ENCODE measurements at regions not wholly inside any gene's neighbourhood (a gene's known extent, or its start where the extent isn't known, plus 50 kb on each side); places are given as distances from the start of the nearest gene placed in this dataset.

DNA sequence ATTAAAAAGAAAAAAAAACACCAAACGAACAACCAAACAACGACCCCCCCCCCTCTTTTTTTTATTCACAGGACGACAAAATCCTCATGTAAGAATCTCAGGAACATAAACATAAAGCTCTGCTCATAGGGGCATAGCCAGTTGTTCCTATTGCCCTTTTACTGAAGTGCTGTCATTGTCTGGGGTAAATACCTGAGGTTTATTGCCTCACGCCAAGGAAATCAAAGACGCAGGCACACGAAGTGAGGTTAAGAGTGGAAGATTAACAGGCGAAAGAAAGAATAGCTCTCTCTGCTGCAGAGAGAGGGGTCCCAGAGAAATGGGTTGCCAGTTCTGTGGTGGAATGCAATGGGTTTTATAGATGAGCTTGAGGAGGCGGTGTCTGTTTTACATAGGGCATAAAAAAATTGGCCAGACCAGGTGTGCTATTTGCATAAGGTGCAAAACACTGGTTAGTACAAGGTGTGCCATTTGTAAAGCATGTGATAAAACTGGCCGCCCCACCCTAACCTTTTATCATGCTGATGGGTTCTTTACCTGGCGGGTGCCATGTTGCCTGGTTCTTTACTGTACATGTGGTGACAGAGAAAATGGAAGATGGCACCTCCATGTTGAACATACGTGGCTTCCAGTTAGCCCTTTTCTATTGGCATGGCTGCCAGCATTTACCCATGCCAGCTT, 257.6 kb upstream of the ZPLD1 start:
- H3K4me3 ChIP-seq, result no peak overlapping the region
- no peaks in the 10 kb centered on the region for H3K4me1 ChIP-seq (replicated peaks in 1 of 2)
- in situ Hi-C loops (cut with MboI; ENCODE audit: low pct_unique_long_range_greater_than_20kb in 2 of 9, low sequenced_read_pairs in 9 of 9, unreplicated experiment in 9 of 9), result no loop called here
- 66 to 93% (median 79%) methylated on average over 3 to 10 of the region's 11 CpGs for WGBS, 10 experiments
- H3K27ac ChIP-seq, result no peak overlapping the region
- no peak for ATAC-seq (replicated peaks in 6 of 8)

DNA sequence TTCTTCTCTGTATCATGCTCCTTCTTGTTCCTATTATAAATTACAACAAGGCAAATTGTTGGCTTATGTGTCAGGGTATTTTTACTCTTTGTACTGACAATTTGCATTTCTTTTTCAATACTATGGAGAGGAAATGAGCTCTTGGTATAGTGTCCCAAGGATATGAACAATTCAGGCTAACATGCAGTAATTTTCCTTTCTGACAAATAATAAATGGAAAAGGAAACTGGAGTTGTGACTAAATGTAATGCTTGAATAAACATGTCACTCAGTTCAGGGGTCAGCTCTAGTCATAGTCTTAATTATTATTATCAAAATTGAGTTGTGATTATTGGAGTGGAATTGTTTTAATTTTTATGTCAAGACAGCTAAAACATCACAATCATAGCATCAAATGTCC, 256.0 kb upstream of the ZPLD1 start:
- Histone ChIP-seq H3K4me1 (replicated peaks in 1 of 2) (no peaks in the 10 kb centered on the region), H3K27ac (no peak overlapping the region), H3K4me3 (no peak overlapping the region)
- in situ Hi-C loops (cut with MboI; ENCODE audit: low pct_unique_long_range_greater_than_20kb in 2 of 9, low sequenced_read_pairs in 9 of 9, unreplicated experiment in 9 of 9), result no loop called here
- ATAC-seq (replicated peaks in 6 of 8), result no peak

DNA sequence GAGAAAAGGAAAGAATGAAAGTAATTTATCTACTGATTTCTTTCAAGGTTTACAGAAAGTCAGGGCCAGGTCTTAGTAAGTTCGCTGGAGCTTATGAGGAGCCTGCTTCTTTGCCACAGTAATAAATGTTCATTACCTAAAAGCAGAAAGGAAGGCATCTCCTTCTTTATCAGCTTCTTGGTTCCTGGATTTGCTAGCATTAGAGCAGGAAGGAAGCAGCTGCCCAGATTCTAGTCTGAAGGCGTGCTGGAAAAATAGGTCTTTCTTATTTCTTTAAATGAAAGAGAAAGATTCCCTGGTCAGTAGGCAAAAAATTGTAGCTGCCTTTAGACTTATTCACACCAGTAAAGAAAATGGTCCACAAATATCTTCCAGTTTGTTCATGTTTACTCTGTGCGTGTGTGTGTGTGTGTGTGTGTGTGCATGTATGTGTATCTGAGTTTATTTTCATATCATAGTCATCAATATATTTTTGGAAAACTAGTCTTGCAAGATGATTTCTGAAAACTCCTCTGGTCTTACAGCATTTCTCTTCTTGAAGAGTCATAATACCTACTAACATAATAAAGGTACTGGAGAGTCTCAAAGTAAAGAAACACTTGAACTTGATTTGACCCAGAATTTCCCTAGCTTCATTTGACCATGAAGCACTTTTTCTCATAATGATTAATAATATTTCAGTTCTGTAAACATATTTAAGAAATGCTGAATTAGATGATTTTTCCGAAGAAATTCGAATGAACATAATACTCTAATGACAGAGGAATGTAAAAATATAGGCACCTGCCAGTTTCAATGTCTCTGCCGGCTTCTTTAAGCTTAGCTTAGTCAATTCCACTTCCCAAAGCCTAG, 255.3 kb upstream of the ZPLD1 start:
- WGBS, 10 experiments, result 15 to 94% (median 80%) methylated on average over 2 to 6 of the region's 6 CpGs
- Histone ChIP-seq H3K27ac (no peak overlapping the region), H3K4me1 (replicated peaks in 1 of 2) (no peaks in the 10 kb centered on the region), H3K4me3 (no peak overlapping the region)
- ATAC-seq (replicated peaks in 6 of 8), result no peak
- in situ Hi-C loops (cut with MboI; ENCODE audit: low pct_unique_long_range_greater_than_20kb in 2 of 9, low sequenced_read_pairs in 9 of 9, unreplicated experiment in 9 of 9), result no loop called here

DNA sequence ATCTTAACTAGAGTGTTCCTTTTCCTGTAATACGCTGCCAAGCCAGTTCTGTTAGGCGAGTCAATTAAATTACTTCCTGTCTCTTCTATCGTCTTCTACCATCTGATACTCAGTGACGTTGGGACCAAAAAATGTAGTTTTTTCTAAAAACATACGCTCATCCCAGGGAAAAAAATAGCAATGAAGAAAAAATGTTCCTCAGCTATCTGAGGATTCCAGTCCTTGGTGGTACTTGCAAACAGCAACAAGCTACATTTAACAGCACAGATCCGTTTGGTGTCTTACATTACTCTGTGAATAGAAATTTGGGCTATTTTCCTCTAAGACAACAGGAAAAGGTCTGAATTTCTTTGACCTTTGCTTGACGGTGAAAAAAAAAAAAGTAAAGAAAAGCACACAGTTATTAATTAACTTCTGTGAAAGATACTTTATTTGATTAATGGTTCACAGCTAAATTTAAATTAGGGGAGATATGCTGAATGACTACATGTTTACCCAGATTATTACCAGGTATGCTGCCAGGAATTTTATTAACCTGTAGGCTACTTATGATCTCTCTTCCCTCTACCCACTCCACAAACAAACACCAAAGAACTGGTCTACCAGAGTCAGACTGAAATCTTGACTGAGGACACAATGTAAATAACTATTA, 254.4 kb upstream of the ZPLD1 start:
- 0 to 92% (median 66%) methylated on average over 2 to 7 of the region's 7 CpGs for WGBS, 10 experiments
- peak in 2 of 8 experiments; percentile 60 to 78 for ATAC-seq (replicated peaks in 6 of 8)
- Histone ChIP-seq H3K4me1 (replicated peaks in 1 of 2) (no peaks in the 10 kb centered on the region), H3K27ac (no peak overlapping the region), H3K4me3 (no peak overlapping the region)
- in situ Hi-C loops (cut with MboI; ENCODE audit: low pct_unique_long_range_greater_than_20kb in 2 of 9, low sequenced_read_pairs in 9 of 9, unreplicated experiment in 9 of 9), result no loop called here

DNA sequence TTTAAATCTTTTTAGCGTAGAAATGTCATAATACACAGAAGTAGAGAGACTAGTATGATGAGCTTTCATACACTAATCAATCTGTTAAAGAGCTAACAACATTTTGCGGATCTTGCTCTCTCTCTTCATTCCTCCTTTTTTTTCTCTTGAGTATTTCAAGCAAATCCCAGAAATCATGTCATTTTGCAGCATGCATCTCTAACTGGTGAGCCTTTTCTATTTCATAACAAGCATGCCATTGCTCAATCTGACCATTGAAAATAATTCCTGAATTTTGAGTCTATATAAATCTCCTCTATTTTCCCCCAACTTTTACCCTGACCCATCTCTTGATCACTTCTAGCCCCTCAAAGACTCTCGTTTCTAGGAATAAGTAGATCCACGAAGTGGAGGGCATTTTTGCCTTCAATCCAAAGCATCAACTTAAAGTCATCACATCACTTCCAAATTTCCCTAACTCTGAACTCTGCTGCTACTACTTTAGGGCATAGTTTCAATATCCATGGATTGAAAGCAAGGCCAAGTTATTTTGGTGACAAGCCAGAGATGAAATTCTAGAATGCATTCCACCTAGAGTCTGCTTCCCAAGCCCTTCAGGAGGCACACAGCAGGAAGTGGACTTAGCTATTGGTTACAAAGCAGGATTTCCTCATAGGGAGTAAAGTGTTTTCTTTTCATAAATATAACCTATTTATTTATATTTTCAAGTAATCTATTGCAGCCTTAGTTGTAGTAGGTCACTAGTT, 253.5 kb upstream of the ZPLD1 start:
- 40 to 100% (median 91%) methylated on average over 3 to 4 of the region's 4 CpGs; no CpG with 5 or more reads in 1 of the 10 experiments for WGBS, 10 experiments
- H3K27ac ChIP-seq, result no peak overlapping the region
- ATAC-seq (replicated peaks in 6 of 8), result peak in 2 of 8 experiments; percentile 37 to 38
- no peak overlapping the region for H3K4me3 ChIP-seq
- H3K4me1 ChIP-seq (replicated peaks in 1 of 2), result no peaks in the 10 kb centered on the region
- in situ Hi-C loops (cut with MboI; ENCODE audit: low pct_unique_long_range_greater_than_20kb in 2 of 9, low sequenced_read_pairs in 9 of 9, unreplicated experiment in 9 of 9), result no loop called here

DNA sequence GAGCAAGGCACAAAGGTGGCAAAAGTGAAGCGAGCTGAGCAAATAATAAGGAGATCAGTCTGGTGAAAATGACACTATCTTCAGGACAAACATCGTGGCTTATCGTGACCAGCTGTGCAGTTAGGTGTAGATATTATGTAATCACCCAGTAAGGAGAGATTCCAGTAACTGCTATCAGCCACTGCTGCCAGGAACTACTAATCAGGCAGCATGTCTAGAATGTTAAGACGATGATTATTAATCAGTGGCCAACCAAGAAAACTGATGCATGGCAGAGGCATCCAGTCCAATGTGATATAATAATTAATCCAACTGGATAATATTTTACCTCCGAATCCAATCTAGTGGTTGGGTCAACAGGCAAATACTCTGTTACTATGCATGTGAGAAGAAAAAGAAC, 252.7 kb upstream of the ZPLD1 start:
- no peak overlapping the region for H3K27ac ChIP-seq
- in situ Hi-C loops (cut with MboI; ENCODE audit: low pct_unique_long_range_greater_than_20kb in 2 of 9, low sequenced_read_pairs in 9 of 9, unreplicated experiment in 9 of 9), result no loop called here
- H3K4me1 ChIP-seq (replicated peaks in 1 of 2), result no peaks in the 10 kb centered on the region
- H3K4me3 ChIP-seq, result no peak overlapping the region
- whole genome bisulfite sequencing, 10 experiments, result 39 to 84% (median 78%) methylated on average over 1 to 5 of the region's 5 CpGs
- peak in 2 of 8 experiments; percentile 24 to 31 for ATAC-seq (replicated peaks in 6 of 8)

DNA sequence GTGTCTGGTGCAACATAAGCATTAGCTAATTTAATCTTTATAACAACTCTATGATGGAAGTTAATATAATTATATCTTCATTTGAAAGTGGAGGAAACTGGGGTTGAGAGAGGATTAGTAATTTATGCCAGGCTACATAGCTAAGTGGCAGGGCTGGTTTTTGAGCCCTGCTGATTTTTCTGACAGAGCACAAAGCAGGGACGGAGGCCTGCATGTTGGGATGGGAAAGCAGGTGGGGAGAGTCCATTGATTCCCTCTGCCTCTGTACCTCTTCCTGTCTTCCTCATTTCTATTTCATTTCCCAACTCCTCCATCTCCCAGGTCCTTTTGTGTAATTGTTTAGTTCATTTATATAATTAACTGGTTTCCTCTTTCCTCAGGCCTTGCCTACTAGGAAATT, 251.6 kb upstream of the ZPLD1 start:
- WGBS, 10 experiments, result 75 to 100% (median 100%) methylated on average over 1 of the region's 1 CpG; no CpG with 5 or more reads in 3 of the 10 experiments
- H3K4me1 ChIP-seq (replicated peaks in 1 of 2), result no peaks in the 10 kb centered on the region
- no peak overlapping the region for H3K4me3 ChIP-seq
- in situ Hi-C loops (cut with MboI; ENCODE audit: low pct_unique_long_range_greater_than_20kb in 2 of 9, low sequenced_read_pairs in 9 of 9, unreplicated experiment in 9 of 9), result no loop called here
- no peak overlapping the region for H3K27ac ChIP-seq
- no peak for ATAC-seq (replicated peaks in 6 of 8)

DNA sequence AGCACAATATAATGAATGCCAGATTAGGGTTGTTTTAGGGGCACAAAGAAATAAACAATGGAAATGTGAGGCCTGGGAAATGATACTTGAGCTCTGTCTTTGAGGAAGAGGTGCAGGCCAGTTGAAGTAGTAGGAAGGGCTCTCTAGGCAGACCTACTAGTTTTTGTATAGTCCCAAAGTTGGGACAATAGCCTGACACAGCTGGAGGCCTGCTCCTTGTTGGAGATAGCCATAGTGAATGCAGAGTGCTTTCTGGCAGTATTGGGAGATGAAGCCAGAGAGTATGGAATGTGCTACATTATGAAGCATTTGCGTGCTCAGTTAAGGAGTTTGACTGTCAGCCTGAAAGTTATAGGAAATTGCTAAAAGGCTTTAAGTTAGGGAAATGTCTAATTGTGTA, 251.2 kb upstream of the ZPLD1 start:
- 80 to 100% (median 94%) methylated on average over 1 of the region's 1 CpG; no CpG with 5 or more reads in 2 of the 10 experiments for WGBS, 10 experiments
- no peaks in the 10 kb centered on the region for H3K4me1 ChIP-seq (replicated peaks in 1 of 2)
- no peak overlapping the region for H3K4me3 ChIP-seq
- ATAC-seq (replicated peaks in 6 of 8), result no peak
- H3K27ac ChIP-seq, result no peak overlapping the region
- in situ Hi-C loops (cut with MboI; ENCODE audit: low pct_unique_long_range_greater_than_20kb in 2 of 9, low sequenced_read_pairs in 9 of 9, unreplicated experiment in 9 of 9), result no loop called here

DNA sequence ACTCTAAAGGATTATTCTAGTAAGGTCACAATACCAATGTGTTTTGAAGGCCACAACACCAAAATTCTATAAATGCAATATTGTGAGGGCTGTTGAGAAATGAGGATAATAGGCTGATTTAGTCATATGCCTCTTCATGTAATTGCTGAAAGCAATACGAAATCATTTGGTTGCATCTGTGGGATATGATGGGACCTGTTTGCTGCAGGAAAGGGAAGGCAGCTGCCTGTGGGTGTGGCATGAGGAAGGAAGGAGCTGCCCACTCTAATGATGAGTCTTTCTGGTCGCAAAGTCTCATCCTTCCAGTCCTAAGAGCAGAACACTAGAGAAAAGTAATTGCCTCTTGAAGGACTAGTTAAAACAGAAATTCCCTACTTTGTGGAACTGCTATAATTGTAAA, 245.3 kb upstream of the ZPLD1 start:
- in situ Hi-C loops (cut with MboI; ENCODE audit: low pct_unique_long_range_greater_than_20kb in 2 of 9, low sequenced_read_pairs in 9 of 9, unreplicated experiment in 9 of 9), result no loop called here
- no peak overlapping the region for H3K4me3 ChIP-seq
- H3K27ac ChIP-seq, result no peak overlapping the region
- no peaks in the 10 kb centered on the region for H3K4me1 ChIP-seq (replicated peaks in 1 of 2)
- ATAC-seq (replicated peaks in 6 of 8), result peak in 1 of 8 experiments; percentile 16
- WGBS, 10 experiments, result 23 to 100% (median 72%) methylated on average over 1 to 2 of the region's 2 CpGs

DNA sequence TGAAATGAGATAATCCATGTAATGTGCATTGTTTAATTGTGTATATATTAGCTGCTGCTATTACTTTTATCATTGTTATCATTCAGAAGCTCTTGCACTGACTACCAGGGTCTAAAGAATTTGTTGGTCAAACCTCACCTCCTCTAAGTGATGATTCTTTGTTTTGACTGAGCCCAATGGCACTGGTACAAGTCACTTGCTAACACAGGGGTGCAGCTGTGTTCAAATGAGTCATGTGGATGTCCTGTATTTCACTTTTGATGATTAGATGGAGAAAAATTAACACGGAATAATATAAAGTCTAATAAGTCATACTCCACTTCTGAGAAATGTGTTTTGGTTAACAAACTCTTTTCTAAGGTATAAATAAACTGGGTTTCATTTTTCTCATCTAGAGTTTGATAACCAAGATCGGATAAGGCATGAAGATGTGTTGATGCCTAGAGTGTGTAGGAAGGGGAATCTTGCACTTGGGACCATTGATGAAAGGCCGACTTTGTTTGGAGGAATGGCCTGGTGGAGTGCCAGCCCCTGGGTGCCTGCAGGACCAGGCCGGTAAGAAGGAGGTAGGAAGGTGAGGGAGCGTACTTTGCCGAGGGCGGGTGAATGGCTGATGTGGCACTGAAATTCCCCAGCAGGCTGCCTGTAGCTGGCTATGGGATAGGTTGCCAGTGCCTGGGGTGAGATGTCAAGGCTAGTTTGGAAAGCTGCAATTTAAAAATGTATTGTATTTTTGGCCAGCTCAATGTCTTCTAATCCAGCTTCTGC, 244.7 kb upstream of the ZPLD1 start:
- ATAC-seq (replicated peaks in 6 of 8), result no peak

DNA sequence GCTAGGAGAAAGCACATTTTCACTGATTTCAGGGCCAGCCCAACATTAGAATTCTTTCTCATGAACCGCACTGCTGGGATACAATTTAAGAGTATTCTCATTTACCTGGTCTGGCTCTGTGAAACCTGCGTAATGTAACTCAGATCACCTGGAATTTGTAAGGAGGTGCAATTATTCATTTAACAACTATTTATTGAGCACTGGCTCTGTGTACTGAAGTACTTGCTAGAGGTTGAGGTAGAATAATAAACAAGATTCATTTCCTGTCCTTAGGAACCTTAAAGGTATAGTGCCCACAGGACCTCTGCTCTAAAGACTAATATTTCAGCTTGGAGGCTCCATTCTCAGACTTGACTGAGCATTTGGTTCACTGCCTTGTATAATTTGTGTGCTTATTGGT, 242.2 kb upstream of the ZPLD1 start:
- H3K4me1 ChIP-seq (replicated peaks in 1 of 2), result no peaks in the 10 kb centered on the region

More for the DNA sequence above, 244.7 kb upstream of the ZPLD1 start:
- no peak overlapping the region for H3K4me3 ChIP-seq
- H3K27ac ChIP-seq, result no peak overlapping the region
- WGBS, 10 experiments, result 20 to 97% (median 85%) methylated on average over 1 to 6 of the region's 7 CpGs; no CpG with 5 or more reads in 1 of the 10 experiments
- H3K4me1 ChIP-seq (replicated peaks in 1 of 2), result no peaks in the 10 kb centered on the region
- in situ Hi-C loops (cut with MboI; ENCODE audit: low pct_unique_long_range_greater_than_20kb in 2 of 9, low sequenced_read_pairs in 9 of 9, unreplicated experiment in 9 of 9), result no loop called here

DNA sequence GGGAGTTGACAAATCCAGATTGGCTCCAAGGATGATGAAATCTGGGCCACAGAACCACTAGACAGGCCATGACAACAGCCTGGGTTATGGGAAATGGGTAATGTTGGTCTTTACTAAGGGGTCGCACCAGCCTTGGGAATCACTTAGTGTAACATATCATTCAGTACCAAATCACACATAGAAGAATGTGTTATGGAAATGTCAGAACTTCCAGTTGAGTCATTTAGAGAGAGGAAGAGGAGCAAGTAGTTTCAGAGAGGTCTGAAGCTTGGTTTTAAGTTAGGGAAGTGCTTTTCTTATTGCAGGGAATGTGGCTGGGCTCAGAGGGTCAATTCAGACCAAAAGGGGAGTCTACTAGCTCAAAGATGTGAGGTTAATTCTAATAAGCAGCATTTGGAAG, 241.6 kb upstream of the ZPLD1 start:
- in situ Hi-C loops (cut with MboI; ENCODE audit: low pct_unique_long_range_greater_than_20kb in 2 of 9, low sequenced_read_pairs in 9 of 9, unreplicated experiment in 9 of 9), result no loop called here
- Histone ChIP-seq H3K4me3 (no peak overlapping the region), H3K27ac (no peak overlapping the region), H3K4me1 (replicated peaks in 1 of 2) (no peaks in the 10 kb centered on the region)
- ATAC-seq (replicated peaks in 6 of 8), result no peak
- WGBS, 10 experiments, result 88 to 100% methylated on average over 1 of the region's 1 CpG; no CpG with 5 or more reads in 8 of the 10 experiments

More for the DNA sequence above, 242.2 kb upstream of the ZPLD1 start:
- in situ Hi-C loops (cut with MboI; ENCODE audit: low pct_unique_long_range_greater_than_20kb in 2 of 9, low sequenced_read_pairs in 9 of 9, unreplicated experiment in 9 of 9), result no loop called here
- H3K27ac ChIP-seq, result no peak overlapping the region
- 70 to 100% (median 94%) methylated on average over 1 to 2 of the region's 2 CpGs; no CpG with 5 or more reads in 2 of the 10 experiments for WGBS, 10 experiments
- H3K4me3 ChIP-seq, result no peak overlapping the region
- no peak for ATAC-seq (replicated peaks in 6 of 8)

Data from motor neuron (in vitro differentiated cells).